ENCODE measurements at regions not wholly inside any gene's neighbourhood (a gene's known extent, or its start where the extent isn't known, plus 50 kb on each side); places are given as distances from the start of the nearest gene placed in this dataset.

DNA sequence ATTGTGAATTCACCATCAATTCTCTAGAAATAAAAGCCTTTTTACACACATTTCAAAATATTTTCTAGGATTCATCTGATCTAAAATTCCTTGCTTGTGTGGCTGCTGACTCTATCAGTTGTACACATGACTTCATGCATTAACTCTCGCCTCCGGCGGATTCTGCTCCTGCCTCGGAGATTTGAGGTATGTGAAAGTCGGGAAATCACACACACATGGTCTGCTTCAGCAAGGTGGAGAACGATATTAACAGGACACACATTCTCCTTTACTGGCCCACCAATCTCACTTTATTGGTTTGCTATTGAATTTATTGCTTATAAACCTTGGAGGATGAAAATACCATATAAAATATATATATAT, 855.7 kb downstream of the SLITRK5 start:
- TF ChIP-seq, protein P1, sequence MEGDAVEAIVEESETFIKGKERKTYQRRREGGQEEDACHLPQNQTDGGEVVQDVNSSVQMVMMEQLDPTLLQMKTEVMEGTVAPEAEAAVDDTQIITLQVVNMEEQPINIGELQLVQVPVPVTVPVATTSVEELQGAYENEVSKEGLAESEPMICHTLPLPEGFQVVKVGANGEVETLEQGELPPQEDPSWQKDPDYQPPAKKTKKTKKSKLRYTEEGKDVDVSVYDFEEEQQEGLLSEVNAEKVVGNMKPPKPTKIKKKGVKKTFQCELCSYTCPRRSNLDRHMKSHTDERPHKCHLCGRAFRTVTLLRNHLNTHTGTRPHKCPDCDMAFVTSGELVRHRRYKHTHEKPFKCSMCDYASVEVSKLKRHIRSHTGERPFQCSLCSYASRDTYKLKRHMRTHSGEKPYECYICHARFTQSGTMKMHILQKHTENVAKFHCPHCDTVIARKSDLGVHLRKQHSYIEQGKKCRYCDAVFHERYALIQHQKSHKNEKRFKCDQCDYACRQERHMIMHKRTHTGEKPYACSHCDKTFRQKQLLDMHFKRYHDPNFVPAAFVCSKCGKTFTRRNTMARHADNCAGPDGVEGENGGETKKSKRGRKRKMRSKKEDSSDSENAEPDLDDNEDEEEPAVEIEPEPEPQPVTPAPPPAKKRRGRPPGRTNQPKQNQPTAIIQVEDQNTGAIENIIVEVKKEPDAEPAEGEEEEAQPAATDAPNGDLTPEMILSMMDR (conservative IDR thresholded peaks at IDR 0.05), result no peak
- no peak overlapping the region for H3K27ac Mint-ChIP-seq (ENCODE audit: unreplicated experiment)
- H3K9me3 Mint-ChIP-seq, result peaks cover 14% of the 10 kb centered on the region
- H3K27me3 Mint-ChIP-seq (ENCODE audit: low read depth), result no peaks in the 10 kb centered on the region
- no peak overlapping the region for H3K4me3 Mint-ChIP-seq
- H3K4me1 Mint-ChIP-seq, result peaks cover 7% of the 10 kb centered on the region
- DNase-seq (ENCODE audit: low read depth, low spot score), result no peak
- peaks cover 11% of the 10 kb centered on the region for H3K36me3 Mint-ChIP-seq (ENCODE audit: low read depth)

DNA sequence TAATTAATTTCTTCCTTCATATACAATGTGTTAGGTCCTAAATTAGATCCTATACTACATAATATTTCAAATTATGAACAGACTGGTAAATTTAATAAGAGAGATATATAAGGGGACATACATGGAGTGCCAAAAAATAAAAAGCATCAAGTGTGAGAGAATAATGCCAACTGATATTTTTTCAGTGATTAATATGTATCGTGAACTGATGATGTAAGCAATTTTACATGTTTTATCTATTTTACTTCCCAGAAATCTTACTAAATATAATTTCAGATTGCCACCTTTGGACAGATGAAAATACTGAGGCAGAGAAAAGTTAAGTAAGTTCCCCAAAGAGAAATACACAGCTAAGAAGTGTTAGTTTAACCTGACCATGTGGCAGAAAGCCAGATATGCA, 870.8 kb downstream of the SLITRK5 start:
- TF ChIP-seq, protein P1 (conservative IDR thresholded peaks at IDR 0.05), result no peak
- Mint-ChIP-seq H3K9me3 (no peaks in the 10 kb centered on the region), H3K27me3 (ENCODE audit: low read depth) (no peaks in the 10 kb centered on the region), H3K4me3 (no peak overlapping the region), H3K36me3 (ENCODE audit: low read depth) (no peaks in the 10 kb centered on the region), H3K27ac (ENCODE audit: unreplicated experiment) (no peak overlapping the region), H3K4me1 (no peaks in the 10 kb centered on the region)
- DNase-seq (ENCODE audit: low read depth, low spot score), result no peak

DNA sequence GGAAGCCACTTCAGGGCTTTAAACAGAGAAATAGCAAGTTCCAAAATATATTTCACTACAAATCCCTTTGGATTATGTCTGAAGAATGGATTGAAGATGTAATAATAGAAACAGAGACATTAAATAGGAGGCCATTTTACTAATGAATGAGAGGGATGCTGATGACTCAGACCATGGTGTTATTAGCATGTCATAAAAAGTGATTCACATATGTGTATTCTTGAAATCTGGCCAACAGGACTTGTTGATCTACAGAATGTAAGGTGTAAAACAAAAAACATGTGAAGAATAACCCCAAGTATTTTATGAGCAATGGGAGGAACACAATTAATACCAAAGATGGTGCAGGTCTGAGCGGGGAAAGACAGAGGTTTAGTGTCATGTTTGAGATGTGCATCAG, 873.7 kb downstream of the SLITRK5 start:
- DNase-seq (ENCODE audit: low read depth, low spot score), result no peak
- H3K4me3 Mint-ChIP-seq, result no peak overlapping the region
- H3K36me3 Mint-ChIP-seq (ENCODE audit: low read depth), result no peaks in the 10 kb centered on the region

DNA sequence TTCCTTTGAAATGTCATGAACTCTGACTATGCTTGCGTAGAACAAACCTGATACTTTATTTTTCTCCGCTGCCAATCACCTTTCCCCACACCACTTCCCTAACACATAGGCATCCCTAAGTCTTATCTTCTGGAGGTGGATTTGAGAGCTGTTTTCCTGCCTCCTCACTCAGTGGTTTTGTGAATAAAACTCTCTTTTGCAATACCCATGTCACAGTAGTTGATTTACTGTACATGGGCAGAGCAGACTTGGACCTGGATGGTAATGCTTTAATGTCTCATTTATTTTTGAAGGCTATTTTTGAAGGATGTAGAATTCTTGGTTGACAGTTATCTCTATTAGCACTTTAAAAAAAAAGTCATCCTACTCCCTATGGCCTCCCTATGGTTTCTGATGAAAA, 881.8 kb downstream of the SLITRK5 start:
- Mint-ChIP-seq H3K27me3 (ENCODE audit: low read depth) (no peaks in the 10 kb centered on the region), H3K27ac (ENCODE audit: unreplicated experiment) (no peak overlapping the region), H3K4me1 (no peaks in the 10 kb centered on the region), H3K36me3 (ENCODE audit: low read depth) (no peaks in the 10 kb centered on the region), H3K9me3 (no peaks in the 10 kb centered on the region), H3K4me3 (no peak overlapping the region)
- DNase-seq (ENCODE audit: low read depth, low spot score), result no peak
- TF ChIP-seq, protein P1 (conservative IDR thresholded peaks at IDR 0.05), result no peak

More for the DNA sequence above, 873.7 kb downstream of the SLITRK5 start:
- TF ChIP-seq, protein P1 (conservative IDR thresholded peaks at IDR 0.05), result no peak
- no peaks in the 10 kb centered on the region for H3K9me3 Mint-ChIP-seq
- H3K27ac Mint-ChIP-seq (ENCODE audit: unreplicated experiment), result no peak overlapping the region
- H3K4me1 Mint-ChIP-seq, result no peaks in the 10 kb centered on the region
- H3K27me3 Mint-ChIP-seq (ENCODE audit: low read depth), result no peaks in the 10 kb centered on the region

DNA sequence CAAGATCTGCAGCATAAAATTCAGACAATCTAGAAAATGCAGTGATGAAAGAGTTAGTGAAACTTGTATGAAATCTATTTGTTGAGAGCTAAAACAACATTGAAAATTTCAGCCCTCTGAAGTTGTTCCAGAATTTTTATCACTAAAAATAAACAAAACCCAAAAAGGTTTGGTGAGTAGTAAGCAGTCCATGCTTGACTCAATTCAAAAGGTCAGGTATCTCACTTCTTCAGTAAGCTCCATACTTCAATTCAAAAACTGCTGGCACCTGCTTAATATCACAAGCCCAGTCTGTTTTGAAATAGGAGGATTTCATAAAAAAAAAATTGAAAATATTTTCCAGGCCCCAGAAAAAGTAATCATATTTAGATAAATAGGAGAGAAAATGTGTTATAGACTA, 894.4 kb downstream of the SLITRK5 start:
- DNase-seq (ENCODE audit: low read depth, low spot score), result no peak
- Mint-ChIP-seq H3K27ac (ENCODE audit: unreplicated experiment) (no peak overlapping the region), H3K36me3 (ENCODE audit: low read depth) (no peaks in the 10 kb centered on the region), H3K4me1 (no peaks in the 10 kb centered on the region), H3K4me3 (no peak overlapping the region), H3K9me3 (peaks cover 3% of the 10 kb centered on the region), H3K27me3 (ENCODE audit: low read depth) (no peaks in the 10 kb centered on the region)
- TF ChIP-seq, protein P1 (conservative IDR thresholded peaks at IDR 0.05), result no peak

DNA sequence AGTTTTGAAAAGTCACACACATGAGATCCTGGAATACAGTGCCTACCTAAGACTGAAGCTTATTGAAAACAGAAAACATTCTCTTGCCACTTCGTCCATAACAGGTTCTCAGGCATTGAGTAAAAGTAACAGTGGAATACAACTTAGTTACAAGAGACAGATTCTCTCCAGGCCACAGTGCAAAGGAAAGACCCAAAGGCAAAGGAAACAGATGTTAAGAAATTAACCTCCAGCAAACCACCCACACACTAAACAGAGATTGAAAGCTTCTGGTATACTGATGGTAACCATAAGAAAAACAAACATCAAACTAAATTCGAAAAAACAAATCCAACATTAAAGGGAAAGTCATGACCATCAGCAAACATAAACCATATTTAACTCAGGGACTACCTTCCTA, 914.7 kb downstream of the SLITRK5 start:
- H3K36me3 Mint-ChIP-seq (ENCODE audit: low read depth), result no peaks in the 10 kb centered on the region
- H3K9me3 Mint-ChIP-seq, result peaks cover 9% of the 10 kb centered on the region
- no peak overlapping the region for H3K27ac Mint-ChIP-seq (ENCODE audit: unreplicated experiment)
- no peak for DNase-seq (ENCODE audit: low read depth, low spot score)
- peaks cover 7% of the 10 kb centered on the region for H3K4me1 Mint-ChIP-seq
- no peak overlapping the region for H3K4me3 Mint-ChIP-seq
- H3K27me3 Mint-ChIP-seq (ENCODE audit: low read depth), result no peaks in the 10 kb centered on the region
- TF ChIP-seq, protein P1 (conservative IDR thresholded peaks at IDR 0.05), result no peak
